GM21576 (cell line): ENCODE measurements at regions not wholly inside any gene's neighbourhood (a gene's known extent, or its start where the extent isn't known, plus 50 kb on each side); places are given as distances from the start of the nearest gene placed in this dataset.

Experiments used
- ATAC-seq: cut with Tn5 transposase; IDR thresholded peaks from one replicate; pipeline ENCODE4 v1.9.1; 2021; ENCODE audit warnings: mild to moderate bottlenecking, moderate library complexity; ENCODE audit not compliant: unreplicated experiment

GRCh38 chr18:46425511-46425910, 231.5 kb downstream of the LOXHD1 start:
- no peak for ATAC-seq

- ATAC-seq: no peak
Measured at GRCh38 chr18:46426021-46426678, 230.9 kb downstream of the LOXHD1 start.

DNA sequence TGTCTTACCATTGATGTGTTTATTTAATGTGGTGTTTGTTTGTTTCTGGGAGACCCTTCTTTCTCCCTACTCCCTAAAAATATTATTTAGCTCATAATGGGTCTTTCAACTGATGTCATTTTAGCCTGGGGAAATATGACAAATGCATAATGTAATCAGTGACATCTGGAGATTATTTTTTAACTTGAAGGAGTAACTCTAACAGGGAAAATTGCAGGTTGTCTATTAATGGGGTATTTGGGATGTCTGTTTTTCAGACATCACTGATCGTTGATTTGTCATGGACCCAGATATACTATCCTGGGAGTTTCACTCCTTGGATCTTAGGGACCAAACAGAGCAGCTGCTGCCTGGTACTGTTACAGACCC, 230.4 kb downstream of the LOXHD1 start:
- no peak for ATAC-seq
